Right lobe of liver (tissue), 6 donors: ENCODE measurements at regions not wholly inside any gene's neighbourhood (a gene's known extent, or its start where the extent isn't known, plus 50 kb on each side); places are given as distances from the start of the nearest gene placed in this dataset.
A peak's percentile ranks its signal among the peaks of the same experiment; 100 is the strongest.

Experiments
- ATAC-seq, 4 donors: fragments of 200-7000 bp; cut with Tn5 transposase; one replicate each; pipeline ENCODE4 v1.9.1; 2020; ENCODE audit warnings: mild to moderate bottlenecking in 4 of 4, moderate library complexity in 4 of 4
- DNase-seq, 3 donors: peaks; one replicate each; pipeline ENCODE4 v3.0.0-alpha.2; 2020
- H3K27ac ChIP-seq, 3 donors: fragments of 200-600 bp; one replicate each; pipeline ENCODE4 v1.8.0; 2022
- H3K27me3 ChIP-seq, 2 donors: fragments of 200-600 bp; one replicate each; pipeline ENCODE4 v1.8.0; 2022
- H3K36me3 ChIP-seq, 4 donors: fragments of 200-600 bp; sonication (generic) in 1 of 4; one replicate each; pipeline versions ENCODE4 v1.5.1 to v1.8.0; 2017 to 2022; ENCODE audit warnings: control low read depth in 1 of 4
- H3K4me1 ChIP-seq, 4 donors: fragments of 200-600 bp; sonication (generic) in 1 of 4; one replicate each; pipeline versions ENCODE4 v1.5.1 to v1.8.0; 2017 to 2022; ENCODE audit warnings: control low read depth in 1 of 4
- H3K4me3 ChIP-seq, 3 donors: fragments of 200-600 bp; one replicate each; pipeline ENCODE4 v1.8.0; 2022
- H3K9me3 ChIP-seq, 4 donors: fragments of 200-600 bp; sonication (generic) in 1 of 4; one replicate each; pipeline versions ENCODE4 v1.5.1 to v1.8.0; 2017 to 2022; ENCODE audit warnings: control low read depth in 1 of 4
- POLR2A ChIP-seq: fragments of 450-650 bp; IDR thresholded peaks from one replicate; pipeline ENCODE4 v1.6.1; 2017; ENCODE audit warnings: antibody characterized with exemption, mild to moderate bottlenecking
- WGBS: methylation state at CpG from one replicate; pipeline ENCODE4 v1.1.6; 2018; ENCODE audit warnings: low coverage, low lambda C conversion rate; ENCODE audit not compliant: insufficient coverage; ENCODE audit errors: missing lambda C conversion rate; 5-methylcytosine and 5-hydroxymethylcytosine counted together
- intact Hi-C, 2 donors: fragments of 100-400 bp; cut with DNase I; formaldehyde crosslinking; loops; one replicate each; pipeline versions ENCODE4 v1.11.2 to v1.14.1; 2022
- TF ChIP-seq, protein P1 (sequence below), 4 donors: fragments of 200-600 bp in 3 of 4; fragments of 450-650 bp in 1 of 4; IDR thresholded peaks; one replicate each; pipeline versions ENCODE4 v1.5.1 to v1.8.0; 2016 to 2022; ENCODE audit warnings: antibody characterized with exemption in 4 of 4, mild to moderate bottlenecking in 2 of 4
- donor health status: DM: no; HTN: yes; CAD: no.
- donor health status: DM: no; HTN: no; CAD: no.
- donor health status: DM: no; HTN: no; CAD: no.
- donor health status: DM: no; HTN: yes; CAD: no.
- donor health status: DM: no; HTN: yes; CAD: no.

DNA sequence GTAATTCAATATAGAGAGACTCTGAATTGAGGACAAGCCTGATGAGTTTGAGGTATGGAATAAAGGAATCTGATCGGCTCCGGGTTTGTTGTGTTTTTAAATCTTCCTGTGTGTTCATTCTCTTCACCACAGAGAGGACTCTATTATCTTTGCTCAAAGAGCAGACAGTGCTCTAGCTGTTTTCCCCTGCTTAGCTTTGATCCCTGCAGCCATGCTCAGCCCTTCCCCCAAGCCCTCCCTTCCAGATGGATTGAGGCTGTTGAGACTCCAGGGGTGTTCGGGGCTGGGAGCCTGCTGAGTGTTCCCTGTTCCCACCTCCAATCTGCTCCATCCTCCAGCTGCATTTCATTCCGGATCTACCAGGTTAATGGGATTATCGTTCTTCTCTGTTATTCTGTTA is 74.2 kb upstream of the CXADR start:
- H3K36me3 ChIP-seq, result no peaks in the 10 kb centered on the region
- no peak for ATAC-seq
- H3K27ac ChIP-seq, result no peak overlapping the region
- H3K4me3 ChIP-seq, result no peak overlapping the region
- WGBS, result 59% methylated on average over 5 of the region's 5 CpGs
- no peaks in the 10 kb centered on the region for H3K27me3 ChIP-seq
- intact Hi-C loops, result no loop called here
- no peak for DNase-seq
- TF ChIP-seq, protein P1, sequence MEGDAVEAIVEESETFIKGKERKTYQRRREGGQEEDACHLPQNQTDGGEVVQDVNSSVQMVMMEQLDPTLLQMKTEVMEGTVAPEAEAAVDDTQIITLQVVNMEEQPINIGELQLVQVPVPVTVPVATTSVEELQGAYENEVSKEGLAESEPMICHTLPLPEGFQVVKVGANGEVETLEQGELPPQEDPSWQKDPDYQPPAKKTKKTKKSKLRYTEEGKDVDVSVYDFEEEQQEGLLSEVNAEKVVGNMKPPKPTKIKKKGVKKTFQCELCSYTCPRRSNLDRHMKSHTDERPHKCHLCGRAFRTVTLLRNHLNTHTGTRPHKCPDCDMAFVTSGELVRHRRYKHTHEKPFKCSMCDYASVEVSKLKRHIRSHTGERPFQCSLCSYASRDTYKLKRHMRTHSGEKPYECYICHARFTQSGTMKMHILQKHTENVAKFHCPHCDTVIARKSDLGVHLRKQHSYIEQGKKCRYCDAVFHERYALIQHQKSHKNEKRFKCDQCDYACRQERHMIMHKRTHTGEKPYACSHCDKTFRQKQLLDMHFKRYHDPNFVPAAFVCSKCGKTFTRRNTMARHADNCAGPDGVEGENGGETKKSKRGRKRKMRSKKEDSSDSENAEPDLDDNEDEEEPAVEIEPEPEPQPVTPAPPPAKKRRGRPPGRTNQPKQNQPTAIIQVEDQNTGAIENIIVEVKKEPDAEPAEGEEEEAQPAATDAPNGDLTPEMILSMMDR (IDR thresholded peaks at IDR 0.05), result no peak
- no peak for TF ChIP-seq POLR2A
- H3K4me1 ChIP-seq, result peaks cover 3 to 19% (median 10%) of the 10 kb centered on the region in 4 donors
- H3K9me3 ChIP-seq, result no peaks in the 10 kb centered on the region

DNA sequence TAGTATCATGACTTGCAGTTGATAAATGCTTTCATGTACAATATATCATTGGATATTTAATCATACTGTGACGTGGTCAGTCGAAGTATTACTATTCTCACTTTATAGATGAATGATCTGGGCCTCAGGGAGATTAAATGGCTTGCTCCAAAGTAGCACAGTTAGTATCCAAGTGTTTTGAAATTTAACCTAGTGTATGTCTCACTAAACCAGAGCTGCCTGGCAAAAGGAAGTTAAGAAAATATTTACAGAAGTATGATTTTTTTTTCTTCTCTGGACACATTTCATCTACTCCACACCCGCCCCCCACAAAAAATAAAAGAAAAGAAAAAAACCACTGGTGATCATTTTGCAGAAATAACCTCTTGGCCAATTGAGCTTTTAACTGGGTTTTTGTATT is 71.9 kb upstream of the CXADR start:
- Histone ChIP-seq H3K9me3 (no peaks in the 10 kb centered on the region), H3K4me3 (no peak overlapping the region), H3K27ac (peak overlapping the region; percentile 21 to 52 (median 50)), H3K27me3 (no peaks in the 10 kb centered on the region), H3K36me3 (no peaks in the 10 kb centered on the region), H3K4me1 (peaks cover 3 to 19% (median 10%) of the 10 kb centered on the region in 4 donors)
- 12% methylated on average over 3 of the region's 3 CpGs for WGBS
- DNase-seq, result no peak
- intact Hi-C loops, result no loop called here
- TF ChIP-seq, protein P1 (IDR thresholded peaks at IDR 0.05), result no peak
- no peak for TF ChIP-seq POLR2A
- ATAC-seq, result peak; percentile 30 to 66 (median 45)

DNA sequence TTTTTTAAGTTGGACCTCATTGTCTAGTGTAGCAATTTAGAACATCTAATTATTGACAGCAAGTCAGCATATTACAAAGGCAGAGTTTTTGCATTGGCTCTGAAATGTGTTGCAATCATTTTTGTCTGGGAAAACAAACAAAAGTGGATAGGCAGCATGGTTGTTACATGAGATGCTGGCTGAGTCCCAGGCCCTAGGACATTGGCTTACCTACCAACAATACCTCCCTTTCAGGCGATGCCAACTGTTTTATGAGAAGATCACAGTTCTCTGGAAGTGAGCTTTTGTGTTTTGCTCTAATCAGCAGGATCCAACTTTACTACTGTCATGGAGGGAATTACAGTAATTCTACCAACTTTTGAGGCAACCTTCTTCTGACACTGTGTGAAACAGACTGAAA is 71.5 kb upstream of the CXADR start:
- no peak overlapping the region for H3K4me3 ChIP-seq
- H3K27ac ChIP-seq, result peak overlapping the region; percentile 21 to 53 (median 50)
- H3K36me3 ChIP-seq, result no peaks in the 10 kb centered on the region
- peaks cover 3 to 19% (median 10%) of the 10 kb centered on the region in 4 donors for H3K4me1 ChIP-seq
- TF ChIP-seq, protein P1 (IDR thresholded peaks at IDR 0.05), result no peak
- TF ChIP-seq POLR2A, result no peak
- ATAC-seq, result peak; percentile 82 to 94 (median 88)
- DNase-seq, result peak; percentile 76 to 89 (median 82)
- no peaks in the 10 kb centered on the region for H3K9me3 ChIP-seq
- intact Hi-C loops, result no loop called here
- 22% methylated on average over 1 of the region's 1 CpG for WGBS
- no peaks in the 10 kb centered on the region for H3K27me3 ChIP-seq

DNA sequence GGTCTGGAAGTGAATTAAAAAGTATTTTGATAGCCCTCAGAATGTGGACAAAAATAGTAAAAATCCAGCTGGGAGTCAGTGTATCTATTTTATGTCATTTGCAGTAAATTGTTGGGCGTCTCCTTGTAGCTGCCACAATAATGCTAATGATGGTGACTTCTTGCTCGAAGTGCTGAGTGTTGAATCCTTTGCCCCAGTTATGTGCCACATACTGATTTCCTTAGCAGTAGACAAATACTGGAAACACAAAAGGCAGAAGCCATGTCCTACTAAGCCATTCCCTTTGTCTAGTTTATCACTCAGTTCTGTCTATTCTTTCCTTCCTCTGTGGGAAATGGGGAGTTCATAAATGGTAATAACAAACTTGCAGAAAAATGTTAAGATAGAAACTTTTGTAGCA is 70.7 kb upstream of the CXADR start:
- Histone ChIP-seq H3K27ac (peak overlapping the region; percentile 21 to 53 (median 50)), H3K4me3 (no peak overlapping the region), H3K27me3 (no peaks in the 10 kb centered on the region), H3K4me1 (peaks cover 3 to 22% (median 11%) of the 10 kb centered on the region in 4 donors), H3K9me3 (no peaks in the 10 kb centered on the region), H3K36me3 (no peaks in the 10 kb centered on the region)
- TF ChIP-seq POLR2A, result no peak
- TF ChIP-seq, protein P1 (IDR thresholded peaks at IDR 0.05), result no peak
- ATAC-seq (peak in 3 of 4 donors; percentile 22 to 34 (median 33)), DNase-seq (no peak)
- WGBS, result 76% methylated on average over 2 of the region's 2 CpGs
- intact Hi-C loops, result no loop called here

DNA sequence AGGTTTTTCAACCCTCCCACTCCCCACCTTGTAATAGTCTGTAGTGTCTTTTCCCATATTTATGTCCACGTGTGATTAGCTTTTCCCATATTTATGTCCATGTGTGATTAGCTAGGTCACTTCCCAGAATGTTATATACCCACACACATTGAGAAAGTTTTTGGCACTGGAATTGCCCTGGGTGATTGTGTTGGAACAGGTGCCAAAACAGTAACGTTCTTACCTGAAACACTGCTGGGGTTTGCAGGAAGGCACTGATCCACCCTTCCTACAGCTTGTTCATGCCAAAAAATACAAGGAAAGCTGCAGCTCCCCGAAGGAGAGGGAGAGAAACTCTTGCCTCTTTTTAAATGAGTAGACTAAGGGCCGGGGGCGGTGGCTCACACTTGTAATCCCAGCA is 68.0 kb upstream of the CXADR start:
- WGBS, result 50% methylated on average over 5 of the region's 5 CpGs
- TF ChIP-seq, protein P1 (IDR thresholded peaks at IDR 0.05), result no peak
- no peak for TF ChIP-seq POLR2A
- H3K27me3 ChIP-seq, result no peaks in the 10 kb centered on the region
- H3K4me3 ChIP-seq, result no peak overlapping the region
- no peaks in the 10 kb centered on the region for H3K9me3 ChIP-seq
- peaks cover 3 to 24% (median 14%) of the 10 kb centered on the region in 4 donors for H3K4me1 ChIP-seq
- H3K27ac ChIP-seq, result no peak overlapping the region
- no peaks in the 10 kb centered on the region for H3K36me3 ChIP-seq
- ATAC-seq (peak in 2 of 4 donors; percentile 17 to 52), DNase-seq (no peak)
- intact Hi-C loops, result no loop called here
